ENCODE measurements at regions not wholly inside any gene's neighbourhood (a gene's known extent, or its start where the extent isn't known, plus 50 kb on each side); places are given as distances from the start of the nearest gene placed in this dataset.

DNA sequence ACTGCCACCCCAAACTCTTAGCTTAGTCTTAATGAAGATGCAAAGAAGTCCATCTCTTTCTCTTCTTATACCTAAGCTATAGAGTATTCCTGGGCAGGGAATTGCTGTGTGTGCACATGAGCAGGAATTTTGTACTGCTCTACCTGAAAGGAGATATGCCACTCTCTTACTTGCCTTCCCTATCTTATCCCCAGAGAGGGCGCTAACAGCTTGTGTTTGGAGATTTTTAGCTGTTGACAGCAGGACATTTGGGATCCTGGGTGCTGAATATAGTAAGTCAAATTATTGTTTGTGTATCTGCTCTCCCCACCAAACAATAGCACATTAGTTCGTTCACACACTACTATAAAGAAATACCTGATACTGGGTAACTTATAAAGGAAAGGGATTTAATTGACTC lies 159.5 kb downstream of the GABRG2 start:
- TF ChIP-seq TAF1 (IDR thresholded peaks at IDR 0.05; ENCODE audit: borderline replicate concordance, insufficient read depth, low read length) (no peak), FOXP2 (optimal IDR thresholded peaks at IDR 0.05; ENCODE audit: borderline replicate concordance, extremely low read depth, extremely low read length, insufficient read depth) (no peak), SIN3A (IDR thresholded peaks at IDR 0.05; ENCODE audit: borderline replicate concordance, insufficient read depth, low read length) (no peak), POLR2AphosphoS5 (IDR thresholded peaks at IDR 0.05; ENCODE audit: low read depth, low read length) (no peak)

DNA sequence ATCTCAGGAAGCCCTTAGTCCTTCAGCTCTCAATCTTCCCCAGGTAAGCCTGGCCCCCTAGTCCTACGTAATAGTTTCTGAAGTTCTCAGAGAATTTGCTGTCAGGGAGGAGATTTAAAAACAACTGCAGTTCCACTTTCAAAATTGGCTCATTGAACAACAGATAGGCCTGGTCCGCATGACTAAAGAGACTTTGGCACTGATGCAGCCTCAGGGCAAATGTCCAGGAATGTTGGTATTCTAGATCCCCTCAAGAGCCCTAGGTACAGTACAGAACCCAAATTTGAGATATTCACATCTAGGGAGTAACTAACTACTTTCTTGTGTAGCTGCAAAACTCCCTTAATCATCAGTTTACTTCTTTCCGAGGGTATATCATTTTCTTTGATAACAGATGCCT lies 162.8 kb downstream of the GABRG2 start:
- TF ChIP-seq POLR2AphosphoS5 (IDR thresholded peaks at IDR 0.05; ENCODE audit: low read depth, low read length) (no peak), REST (IDR thresholded peaks at IDR 0.05; ENCODE audit: insufficient read depth in 1 of 2, low read depth in 2 of 2, low read length in 2 of 2) (no peak), TAF1 (IDR thresholded peaks at IDR 0.05; ENCODE audit: borderline replicate concordance, insufficient read depth, low read length) (no peak), SIN3A (IDR thresholded peaks at IDR 0.05; ENCODE audit: borderline replicate concordance, insufficient read depth, low read length) (no peak), FOXP2 (optimal IDR thresholded peaks at IDR 0.05; ENCODE audit: borderline replicate concordance, extremely low read depth, extremely low read length, insufficient read depth) (no peak)

- no peak for TF ChIP-seq TAF1 (IDR thresholded peaks at IDR 0.05; ENCODE audit: borderline replicate concordance, insufficient read depth, low read length)
- no peak for TF ChIP-seq FOXP2 (optimal IDR thresholded peaks at IDR 0.05; ENCODE audit: borderline replicate concordance, extremely low read depth, extremely low read length, insufficient read depth)
- no peak for TF ChIP-seq POLR2AphosphoS5 (IDR thresholded peaks at IDR 0.05; ENCODE audit: low read depth, low read length)
- TF ChIP-seq REST (IDR thresholded peaks at IDR 0.05; ENCODE audit: insufficient read depth in 1 of 2, low read depth in 2 of 2, low read length in 2 of 2) = no peak
- TF ChIP-seq SIN3A (IDR thresholded peaks at IDR 0.05; ENCODE audit: borderline replicate concordance, insufficient read depth, low read length) = no peak
Observed at GRCh38 chr5:162231522-162231921, 163.9 kb downstream of the GABRG2 start.

DNA sequence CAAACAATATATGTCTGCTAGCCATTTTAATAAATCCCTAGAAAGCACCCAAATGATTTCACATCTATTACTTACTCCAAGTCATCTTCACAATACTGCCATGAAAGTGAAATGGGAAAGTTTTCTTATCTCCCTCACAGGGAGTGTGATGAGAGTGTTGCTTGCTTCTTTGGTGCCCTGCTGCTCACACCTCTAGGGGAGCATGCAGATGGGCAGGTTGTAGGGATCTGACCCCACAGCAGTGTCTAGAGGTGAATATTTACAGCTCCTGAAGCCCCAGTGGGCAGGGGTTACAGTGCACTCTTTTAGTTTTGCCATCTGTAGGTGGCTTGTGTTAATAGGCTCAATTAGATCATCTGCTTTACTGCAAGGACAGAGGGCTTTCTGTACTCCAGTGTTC lies 173.2 kb downstream of the GABRG2 start:
- TF ChIP-seq FOXP2 (optimal IDR thresholded peaks at IDR 0.05; ENCODE audit: borderline replicate concordance, extremely low read depth, extremely low read length, insufficient read depth) = no peak
- TF ChIP-seq SIN3A (IDR thresholded peaks at IDR 0.05; ENCODE audit: borderline replicate concordance, insufficient read depth, low read length) = no peak
- no peak for TF ChIP-seq POLR2AphosphoS5 (IDR thresholded peaks at IDR 0.05; ENCODE audit: low read depth, low read length)
- TF ChIP-seq TAF1 (IDR thresholded peaks at IDR 0.05; ENCODE audit: borderline replicate concordance, insufficient read depth, low read length) = no peak
- no peak for TF ChIP-seq REST (IDR thresholded peaks at IDR 0.05; ENCODE audit: insufficient read depth in 1 of 2, low read depth in 2 of 2, low read length in 2 of 2)

GRCh38 chr5:162242416-162242815 lies 174.8 kb downstream of the GABRG2 start:
- TF ChIP-seq REST (IDR thresholded peaks at IDR 0.05; ENCODE audit: insufficient read depth in 1 of 2, low read depth in 2 of 2, low read length in 2 of 2) = no peak
- no peak for TF ChIP-seq FOXP2 (optimal IDR thresholded peaks at IDR 0.05; ENCODE audit: borderline replicate concordance, extremely low read depth, extremely low read length, insufficient read depth)
- TF ChIP-seq SIN3A (IDR thresholded peaks at IDR 0.05; ENCODE audit: borderline replicate concordance, insufficient read depth, low read length) = no peak
- no peak for TF ChIP-seq TAF1 (IDR thresholded peaks at IDR 0.05; ENCODE audit: borderline replicate concordance, insufficient read depth, low read length)
- TF ChIP-seq POLR2AphosphoS5 (IDR thresholded peaks at IDR 0.05; ENCODE audit: low read depth, low read length) = no peak
